T1000 (cell line): ENCODE measurements at regions not wholly inside any gene's neighbourhood (a gene's known extent, or its start where the extent isn't known, plus 50 kb on each side); places are given as distances from the start of the nearest gene placed in this dataset.
A peak's percentile ranks its signal among the peaks of the same experiment; 100 is the strongest.
"Not testable (repeated sequence)": the region's sequence is repeated elsewhere in the genome, so short reads cannot be mapped to it uniquely, and the experiment has no call there.

Source experiments
- DNase-seq: peaks from one replicate; lab custom pipeline; 2025; ENCODE audit warnings: mixed read lengths; lab: John Stamatoyannopoulos, UW

DNA sequence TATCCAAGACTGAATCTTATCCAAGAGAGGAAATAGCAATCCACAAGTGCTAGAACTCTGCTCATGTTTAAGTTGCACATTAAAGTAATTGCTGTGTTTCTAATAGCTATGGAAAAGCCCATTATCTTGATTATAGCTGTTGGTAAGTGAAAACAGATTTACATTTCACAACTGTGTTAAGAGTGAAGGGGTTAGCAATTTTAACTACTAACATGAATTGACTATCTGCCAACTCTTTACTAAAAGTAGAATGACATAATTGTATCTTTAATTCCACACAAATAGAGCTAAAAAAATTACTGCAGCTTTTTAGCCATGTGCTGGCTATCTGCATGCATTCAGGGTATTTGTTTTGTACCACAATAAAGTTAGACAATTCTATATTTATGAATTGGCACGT lies 277.9 kb upstream of the IRAK1BP1 start:
- no peak for DNase-seq

DNA sequence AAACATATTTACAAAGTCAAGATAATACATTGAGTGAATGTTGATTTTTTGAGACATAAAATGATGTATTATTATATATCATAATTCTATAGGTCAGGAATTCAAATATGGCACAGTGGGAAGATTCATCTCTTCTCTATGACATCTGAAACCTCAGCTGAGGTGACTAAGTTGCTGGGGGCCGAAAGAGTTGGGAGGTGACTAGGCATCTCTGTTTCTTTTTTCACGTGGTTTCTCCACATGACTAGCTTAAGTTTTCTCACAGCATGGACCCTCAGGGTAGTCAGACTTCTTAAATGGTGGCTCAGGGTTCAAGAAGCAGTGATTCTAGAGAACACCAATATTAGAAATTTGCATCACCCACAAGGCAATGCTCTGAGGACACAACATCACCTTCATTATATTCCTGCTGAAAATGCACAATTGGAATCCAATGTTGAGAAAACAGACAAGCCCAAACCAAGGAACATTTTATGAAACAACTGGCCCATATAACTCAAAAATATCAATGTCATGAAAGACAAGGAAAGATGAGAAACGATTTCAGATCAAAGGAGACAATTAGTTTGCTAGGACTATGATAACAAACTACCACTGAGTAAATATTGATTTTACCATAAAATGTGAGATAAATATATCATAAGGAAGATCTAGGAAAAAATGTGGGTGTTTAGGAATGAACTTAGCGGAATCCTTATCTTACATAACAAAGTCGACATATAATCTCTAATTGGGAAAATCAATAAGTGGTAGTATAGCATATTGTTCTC lies 273.3 kb upstream of the IRAK1BP1 start:
- DNase-seq = no peak

DNA sequence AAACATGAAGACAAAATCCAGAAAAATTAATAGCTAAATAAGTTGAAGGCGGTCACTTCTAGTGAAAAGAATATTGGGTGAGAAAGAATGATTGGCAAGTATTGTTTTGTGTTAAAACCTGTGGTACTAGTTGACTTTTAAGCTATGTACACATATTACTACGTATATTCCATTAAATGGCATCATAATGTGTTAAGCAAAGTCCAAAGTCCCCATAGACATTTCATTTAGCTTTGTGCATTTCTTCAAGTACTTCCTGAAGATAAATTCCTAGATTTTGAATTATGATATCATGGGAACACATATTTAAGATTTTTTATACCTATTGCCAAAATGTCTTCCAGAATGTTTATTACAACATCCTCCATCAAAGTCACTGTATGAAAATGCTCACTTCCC lies 272.7 kb upstream of the IRAK1BP1 start:
- DNase-seq = no peak

DNA sequence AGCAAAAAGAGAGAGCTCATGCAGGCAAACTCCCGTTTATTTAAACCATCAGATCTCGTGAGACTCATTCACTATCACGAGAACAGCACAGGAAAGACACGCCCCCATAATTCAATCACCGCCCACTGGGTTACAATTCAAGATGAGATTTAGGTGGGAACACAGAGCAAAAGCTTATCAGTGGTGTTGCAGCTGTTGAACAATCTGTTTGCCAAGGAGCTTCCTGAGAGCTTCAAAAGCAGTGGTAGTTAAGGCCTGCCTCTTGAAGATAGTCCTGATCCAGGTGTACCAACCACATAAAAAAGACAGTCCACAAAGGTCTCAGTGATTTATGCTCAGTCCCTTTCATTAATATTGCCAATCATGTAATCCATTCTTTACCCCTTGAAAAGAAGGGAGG lies 269.4 kb upstream of the IRAK1BP1 start:
- DNase-seq = no peak

DNA sequence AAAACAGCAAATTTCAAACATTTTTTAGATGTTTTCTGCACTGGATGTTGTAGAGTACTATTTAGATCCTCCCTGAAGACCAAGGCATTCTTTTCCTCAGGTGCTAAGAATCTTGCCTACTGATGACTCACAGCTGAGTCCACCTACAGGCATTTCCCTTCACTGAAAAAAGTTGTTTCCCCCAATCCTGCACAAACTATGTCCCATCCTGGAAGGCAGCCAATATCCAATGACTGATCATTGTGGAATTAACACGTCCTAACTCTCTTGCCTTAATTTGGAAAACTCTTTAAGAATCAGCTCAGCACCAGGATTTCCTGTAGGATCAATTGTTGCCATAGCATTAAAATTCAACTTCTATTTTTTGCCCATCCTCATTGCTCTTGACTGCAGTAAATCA lies 268.4 kb upstream of the IRAK1BP1 start:
- DNase-seq = peak; percentile 41

DNA sequence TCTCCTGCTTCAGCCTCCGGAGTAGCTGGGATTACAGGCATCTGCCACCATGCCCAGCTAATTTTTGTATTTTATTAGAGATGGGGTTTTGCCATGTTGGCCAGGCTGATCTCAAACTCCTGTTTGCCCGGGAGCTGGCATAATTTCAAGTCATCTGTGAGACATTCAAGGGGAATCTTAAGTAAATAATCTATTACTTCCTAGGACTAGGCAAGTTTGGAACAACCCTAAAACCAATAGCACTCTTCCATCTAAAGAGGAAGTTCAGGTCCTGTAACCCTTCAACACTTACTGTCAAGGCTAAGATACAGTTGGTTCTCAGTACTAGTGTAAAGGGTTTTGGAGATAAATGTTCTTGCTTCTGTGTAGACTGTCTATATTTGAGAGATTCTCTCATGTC lies 267.8 kb upstream of the IRAK1BP1 start:
- no peak for DNase-seq

GRCh38 chr6:78605909-78606446 lies 261.4 kb upstream of the IRAK1BP1 start:
- DNase-seq = no peak

GRCh38 chr6:78607189-78607588 lies 260.2 kb upstream of the IRAK1BP1 start:
- DNase-seq = no peak

- DNase-seq = no peak
Measured at GRCh38 chr6:78611102-78611620, 256.2 kb upstream of the IRAK1BP1 start.

- no peak for DNase-seq
Measured at GRCh38 chr6:78611886-78612480, 255.4 kb upstream of the IRAK1BP1 start.

GRCh38 chr6:78614961-78615360 lies 252.4 kb upstream of the IRAK1BP1 start:
- DNase-seq = no peak

DNA sequence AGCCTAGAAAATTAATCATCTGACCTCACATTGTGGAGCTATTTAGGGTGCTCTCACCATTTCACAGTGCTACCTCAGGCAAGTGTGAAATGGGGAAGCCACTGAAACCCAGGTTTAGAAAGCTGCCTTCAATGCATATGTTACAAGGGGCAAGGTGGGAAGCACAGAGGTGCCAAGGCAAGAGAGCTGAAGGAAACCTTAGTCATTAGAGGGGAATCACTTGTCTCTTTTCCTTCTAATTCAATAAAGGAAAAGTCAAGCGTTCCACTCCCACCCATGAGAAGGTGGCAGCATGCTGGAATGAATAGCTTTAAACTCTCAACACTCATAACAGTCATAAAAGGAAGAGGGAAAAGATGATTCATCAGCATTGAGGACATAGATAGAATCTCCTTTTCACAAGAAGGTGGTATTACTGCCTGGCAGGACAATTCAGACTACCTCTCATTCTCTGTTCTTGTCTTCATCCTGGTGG lies 251.9 kb upstream of the IRAK1BP1 start:
- no peak for DNase-seq

GRCh38 chr6:78618970-78619369 lies 248.4 kb upstream of the IRAK1BP1 start:
- no peak for DNase-seq

- no peak for DNase-seq
Measured at GRCh38 chr6:78623554-78623953, 243.8 kb upstream of the IRAK1BP1 start.

DNA sequence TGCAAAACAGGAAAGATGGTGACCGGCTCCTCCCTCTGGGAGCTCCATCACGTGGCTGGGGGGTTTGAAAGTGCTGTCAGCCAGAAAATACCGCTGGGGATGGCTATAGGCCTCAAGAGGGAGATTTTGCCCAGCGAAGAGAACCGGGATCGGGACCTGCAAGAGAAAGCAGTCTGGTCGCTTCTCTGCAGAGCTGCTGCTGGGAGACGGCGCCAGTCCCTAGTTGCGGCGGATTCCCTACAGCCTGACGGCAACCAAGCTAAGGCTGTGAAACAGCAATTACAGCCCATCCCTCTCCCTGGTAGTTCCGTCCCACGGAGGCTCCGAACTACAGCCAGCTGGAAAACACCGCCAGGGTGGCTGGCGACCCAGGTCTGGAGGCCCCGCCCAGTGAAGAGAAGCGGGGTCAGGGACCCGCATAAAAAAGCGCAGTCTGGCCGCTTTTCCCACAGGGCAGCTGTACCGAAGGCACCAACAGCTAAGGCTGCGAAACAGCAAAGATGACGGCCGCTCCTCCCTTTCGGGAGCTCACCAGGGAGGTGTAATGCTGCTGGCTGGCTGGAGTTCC lies 238.1 kb upstream of the IRAK1BP1 start:
- no peak for DNase-seq

DNA sequence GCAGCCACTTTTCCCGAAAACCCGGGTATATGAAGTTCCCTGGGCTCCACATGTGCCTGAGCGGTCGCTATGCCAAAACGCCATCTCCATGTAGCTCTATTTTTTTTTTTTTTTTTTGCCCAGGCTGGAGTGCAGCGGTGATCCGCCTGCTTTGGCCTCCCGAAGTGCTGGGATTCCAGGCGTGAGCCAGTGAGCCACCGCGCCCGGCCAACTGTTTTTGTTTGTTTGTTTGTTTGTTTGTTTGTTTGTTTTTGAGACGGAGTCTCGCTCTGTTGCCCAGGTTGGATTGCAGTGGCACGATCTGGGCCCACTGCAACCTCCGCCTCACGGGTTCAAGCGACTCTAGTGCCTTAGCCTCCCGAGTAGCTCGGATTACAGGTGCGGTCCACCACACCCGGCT lies 237.5 kb upstream of the IRAK1BP1 start:
- DNase-seq = no peak

GRCh38 chr6:78631976-78632375 lies 235.4 kb upstream of the IRAK1BP1 start:
- DNase-seq = no peak

DNA sequence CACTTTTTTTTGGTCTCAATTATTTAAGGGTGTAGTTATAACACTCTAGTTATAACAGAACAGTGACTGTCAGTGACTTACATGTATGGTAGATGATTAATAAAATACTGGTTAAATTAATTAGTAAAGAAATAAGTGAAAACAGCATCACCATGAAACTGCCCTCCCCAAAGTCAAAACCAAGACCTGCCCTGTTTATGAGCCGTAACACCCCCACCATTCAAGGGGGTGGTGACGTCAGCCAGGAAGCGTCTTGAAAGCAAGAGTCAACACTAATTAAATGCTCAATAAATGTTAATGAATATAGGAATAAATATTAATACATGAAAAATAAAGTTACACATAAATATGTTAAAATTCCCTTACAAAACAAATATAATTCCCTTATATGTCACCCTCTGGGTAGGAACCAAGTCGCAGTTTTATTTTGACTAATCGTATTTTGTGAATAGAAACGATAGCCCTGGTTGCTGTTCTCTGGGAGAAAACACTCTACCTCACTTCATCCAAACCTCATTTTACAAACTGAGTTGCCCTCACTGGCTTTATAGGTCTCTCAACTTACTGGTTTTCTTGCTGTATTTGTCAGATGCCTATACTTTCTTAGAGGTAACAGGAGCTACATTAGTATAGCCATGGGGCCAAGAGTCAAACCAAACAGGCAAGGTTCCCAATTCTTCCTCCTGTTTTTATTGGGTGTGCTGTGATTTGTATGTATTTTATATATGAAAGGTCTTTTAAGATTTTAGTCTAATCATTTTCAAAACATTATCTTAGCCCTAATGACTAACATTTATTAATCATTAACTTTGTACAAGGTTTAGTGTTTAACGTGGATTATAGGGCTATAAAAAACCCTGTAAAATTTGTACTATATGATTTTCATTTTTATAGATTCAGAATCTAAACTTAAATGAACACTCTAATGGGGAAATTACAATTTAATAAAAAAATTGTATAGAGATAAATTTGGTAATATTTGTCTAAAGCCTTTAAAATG lies 227.9 kb upstream of the IRAK1BP1 start:
- DNase-seq = no peak

- not testable (repeated sequence) for DNase-seq
Measured at GRCh38 chr6:78643976-78644375, 223.4 kb upstream of the IRAK1BP1 start.

DNA sequence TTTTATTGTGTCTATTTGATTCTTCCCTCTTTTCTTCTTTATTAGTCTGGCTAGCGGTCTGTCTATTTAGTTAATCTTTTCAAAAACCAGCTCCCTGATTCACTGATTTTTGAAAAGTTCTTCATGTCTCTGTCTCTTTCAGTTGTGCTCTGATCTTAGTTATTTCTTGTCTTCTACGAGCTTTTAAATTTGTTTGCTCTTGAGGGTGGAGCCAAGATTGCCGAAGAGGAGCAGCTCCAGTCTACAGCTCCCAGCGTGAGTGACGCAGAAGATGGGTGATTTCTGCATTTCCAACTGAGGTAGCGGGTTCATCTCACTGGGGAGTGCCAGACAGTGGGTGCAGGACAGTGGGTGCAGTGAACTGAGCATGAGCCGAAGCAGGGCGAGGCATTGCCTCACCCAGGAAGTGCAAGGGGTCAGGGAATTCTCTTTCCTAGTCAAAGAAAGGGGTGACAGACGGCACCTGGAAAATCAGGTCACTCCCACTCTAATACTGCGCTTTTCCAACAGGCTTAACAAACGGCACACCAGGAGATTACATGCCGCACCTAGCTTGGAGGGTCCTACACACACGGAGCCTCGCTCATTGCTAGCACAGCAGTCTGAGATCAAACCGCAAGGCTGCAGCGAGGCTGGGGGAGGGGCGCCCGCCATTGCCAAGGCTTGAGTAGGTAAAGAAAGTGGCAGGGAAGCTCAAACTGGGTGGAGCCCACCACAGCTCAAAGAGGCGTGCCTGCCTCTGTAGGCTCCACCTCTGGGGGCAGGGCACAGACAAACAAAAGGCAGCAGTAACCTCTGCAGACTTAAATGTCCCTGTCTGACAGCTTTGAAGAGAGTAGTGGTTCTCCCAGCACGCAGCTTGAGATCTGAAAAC lies 220.6 kb upstream of the IRAK1BP1 start:
- not testable (repeated sequence) for DNase-seq

- not testable (repeated sequence) for DNase-seq
Measured at GRCh38 chr6:78665819-78666218, 201.5 kb upstream of the IRAK1BP1 start.
